Neural progenitor cell (in vitro differentiated cells): ENCODE measurements at regions not wholly inside any gene's neighbourhood (a gene's known extent, or its start where the extent isn't known, plus 50 kb on each side); places are given as distances from the start of the nearest gene placed in this dataset.
A peak's percentile ranks its signal among the peaks of the same experiment; 100 is the strongest.

Experiments used
- EZH2 ChIP-seq: fragments of 200-600 bp; sonication (generic); IDR thresholded peaks from 2 replicates; pipeline ENCODE4 v1.6.1; 2017; ENCODE audit warnings: antibody characterized with exemption, mild to moderate bottlenecking, moderate library complexity
- EZH2phosphoT487 ChIP-seq: fragments of 200-600 bp; sonication (generic); IDR thresholded peaks from 2 replicates; pipeline ENCODE4 v1.6.1; 2017; ENCODE audit warnings: antibody characterized with exemption
- TF ChIP-seq, protein P1 (sequence below): fragments of 200-600 bp; sonication (generic); IDR thresholded peaks from 2 replicates; pipeline ENCODE4 v1.5.1; 2017; ENCODE audit warnings: antibody characterized with exemption, mild to moderate bottlenecking

DNA sequence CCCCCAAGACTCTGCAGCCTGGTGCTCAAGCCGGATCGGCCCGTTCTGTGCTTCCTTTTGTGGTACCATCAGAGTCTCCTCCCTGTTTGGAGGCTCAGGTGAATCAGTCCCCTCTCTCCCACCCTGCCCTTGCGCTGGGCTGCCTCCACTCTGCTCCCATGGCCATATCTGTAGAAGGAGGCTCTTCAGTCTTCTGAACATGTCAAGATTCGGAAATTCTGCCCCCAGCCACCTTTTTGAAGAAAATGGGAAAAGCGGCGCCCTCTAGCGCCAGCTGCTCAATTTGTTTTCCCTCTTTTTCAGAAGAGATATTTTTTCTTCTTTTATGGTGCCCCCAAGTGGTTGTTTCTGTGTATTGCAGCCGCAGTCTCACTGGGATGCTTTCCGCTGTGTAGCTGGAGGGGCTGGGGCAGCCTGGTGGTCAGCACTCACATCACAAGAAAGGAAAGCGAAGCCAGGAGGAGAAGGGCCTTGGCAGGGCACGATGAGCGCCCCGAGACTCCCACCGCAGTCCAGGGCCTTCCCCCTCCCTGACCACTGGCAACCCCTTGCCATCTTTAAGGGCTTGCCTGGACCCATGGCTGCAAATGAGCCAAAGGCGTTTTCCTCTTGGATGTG is 58.4 kb upstream of the CACNA1E start:
- no peak for TF ChIP-seq EZH2phosphoT487
- TF ChIP-seq, protein P1, sequence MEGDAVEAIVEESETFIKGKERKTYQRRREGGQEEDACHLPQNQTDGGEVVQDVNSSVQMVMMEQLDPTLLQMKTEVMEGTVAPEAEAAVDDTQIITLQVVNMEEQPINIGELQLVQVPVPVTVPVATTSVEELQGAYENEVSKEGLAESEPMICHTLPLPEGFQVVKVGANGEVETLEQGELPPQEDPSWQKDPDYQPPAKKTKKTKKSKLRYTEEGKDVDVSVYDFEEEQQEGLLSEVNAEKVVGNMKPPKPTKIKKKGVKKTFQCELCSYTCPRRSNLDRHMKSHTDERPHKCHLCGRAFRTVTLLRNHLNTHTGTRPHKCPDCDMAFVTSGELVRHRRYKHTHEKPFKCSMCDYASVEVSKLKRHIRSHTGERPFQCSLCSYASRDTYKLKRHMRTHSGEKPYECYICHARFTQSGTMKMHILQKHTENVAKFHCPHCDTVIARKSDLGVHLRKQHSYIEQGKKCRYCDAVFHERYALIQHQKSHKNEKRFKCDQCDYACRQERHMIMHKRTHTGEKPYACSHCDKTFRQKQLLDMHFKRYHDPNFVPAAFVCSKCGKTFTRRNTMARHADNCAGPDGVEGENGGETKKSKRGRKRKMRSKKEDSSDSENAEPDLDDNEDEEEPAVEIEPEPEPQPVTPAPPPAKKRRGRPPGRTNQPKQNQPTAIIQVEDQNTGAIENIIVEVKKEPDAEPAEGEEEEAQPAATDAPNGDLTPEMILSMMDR = peak; percentile 100
- no peak for TF ChIP-seq EZH2
